Dendritic cell treated with granulocyte-macrophage colony-stimulating factor and Interleukin-4, amounts not matched to agents 40 ng/mL and 50 ng/mL, for 4 days (primary cell): ENCODE measurements at regions not wholly inside any gene's neighbourhood (a gene's known extent, or its start where the extent isn't known, plus 50 kb on each side); places are given as distances from the start of the nearest gene placed in this dataset.

Source experiments
- H3K27ac Mint-ChIP-seq: one replicate; pipeline ENCODE4 v1.8.0; 2022; ENCODE audit warnings: mild to moderate bottlenecking, mixed read lengths
- H3K27me3 Mint-ChIP-seq: one replicate; pipeline ENCODE4 v1.8.0; 2022; ENCODE audit warnings: mild to moderate bottlenecking, mixed read lengths
- H3K36me3 Mint-ChIP-seq: one replicate; pipeline ENCODE4 v1.8.0; 2022; ENCODE audit warnings: low read depth, mixed read lengths
- H3K4me1 Mint-ChIP-seq: one replicate; pipeline ENCODE4 v1.8.0; 2022; ENCODE audit warnings: low read depth, mixed read lengths
- H3K4me3 Mint-ChIP-seq: one replicate; pipeline ENCODE4 v1.8.0; 2022; ENCODE audit warnings: mild to moderate bottlenecking, moderate library complexity, mixed read lengths
- H3K9me3 Mint-ChIP-seq: one replicate; pipeline ENCODE4 v1.8.0; 2022; ENCODE audit warnings: mixed read lengths
- intact Hi-C: fragments of 100-400 bp; cut with micrococcal nuclease; formaldehyde crosslinking; loops from one replicate; pipeline ENCODE4 v1.15.0; 2022

- H3K27me3 Mint-ChIP-seq: no peaks in the 10 kb centered on the region
- H3K9me3 Mint-ChIP-seq: peaks cover 34% of the 10 kb centered on the region
- H3K4me1 Mint-ChIP-seq: no peaks in the 10 kb centered on the region
- intact Hi-C loops: no loop called here
- no peaks in the 10 kb centered on the region for H3K36me3 Mint-ChIP-seq
- no peak overlapping the region for H3K27ac Mint-ChIP-seq
- no peak overlapping the region for H3K4me3 Mint-ChIP-seq
These were observed 368.8 kb downstream of the NUP35 start for GRCh38 chr2:183493040-183493439.

GRCh38 chr2:183495079-183495478, 370.8 kb downstream of the NUP35 start:
- intact Hi-C loops: no loop called here
- H3K4me1 Mint-ChIP-seq: no peaks in the 10 kb centered on the region
- no peak overlapping the region for H3K27ac Mint-ChIP-seq
- peaks cover 43% of the 10 kb centered on the region for H3K9me3 Mint-ChIP-seq
- no peaks in the 10 kb centered on the region for H3K36me3 Mint-ChIP-seq
- H3K4me3 Mint-ChIP-seq: no peak overlapping the region
- no peaks in the 10 kb centered on the region for H3K27me3 Mint-ChIP-seq

GRCh38 chr2:183495589-183496267, 371.5 kb downstream of the NUP35 start:
- H3K27ac Mint-ChIP-seq: no peak overlapping the region
- no peak overlapping the region for H3K4me3 Mint-ChIP-seq
- intact Hi-C loops: no loop called here
- H3K27me3 Mint-ChIP-seq: no peaks in the 10 kb centered on the region
- H3K9me3 Mint-ChIP-seq: peaks cover 45% of the 10 kb centered on the region
- no peaks in the 10 kb centered on the region for H3K4me1 Mint-ChIP-seq
- no peaks in the 10 kb centered on the region for H3K36me3 Mint-ChIP-seq

GRCh38 chr2:183497861-183498260, 373.6 kb downstream of the NUP35 start:
- H3K4me1 Mint-ChIP-seq: no peaks in the 10 kb centered on the region
- no peak overlapping the region for H3K27ac Mint-ChIP-seq
- intact Hi-C loops: no loop called here
- H3K36me3 Mint-ChIP-seq: no peaks in the 10 kb centered on the region
- no peaks in the 10 kb centered on the region for H3K27me3 Mint-ChIP-seq
- peaks cover 49% of the 10 kb centered on the region for H3K9me3 Mint-ChIP-seq
- no peak overlapping the region for H3K4me3 Mint-ChIP-seq

- no peaks in the 10 kb centered on the region for H3K4me1 Mint-ChIP-seq
- no peak overlapping the region for H3K4me3 Mint-ChIP-seq
- peaks cover 84% of the 10 kb centered on the region for H3K9me3 Mint-ChIP-seq
- no peak overlapping the region for H3K27ac Mint-ChIP-seq
- H3K36me3 Mint-ChIP-seq: no peaks in the 10 kb centered on the region
- no peaks in the 10 kb centered on the region for H3K27me3 Mint-ChIP-seq
- intact Hi-C loops: no loop called here
These were observed 381.7 kb downstream of the NUP35 start for GRCh38 chr2:183505911-183506310.

GRCh38 chr2:183511154-183511553, 386.9 kb downstream of the NUP35 start:
- Mint-ChIP-seq H3K36me3 (no peaks in the 10 kb centered on the region), H3K4me1 (no peaks in the 10 kb centered on the region), H3K4me3 (no peak overlapping the region), H3K9me3 (peaks cover 56% of the 10 kb centered on the region), H3K27ac (no peak overlapping the region), H3K27me3 (no peaks in the 10 kb centered on the region)
- intact Hi-C loops: no loop called here

GRCh38 chr2:183519371-183520056, 395.3 kb downstream of the NUP35 start:
- Mint-ChIP-seq H3K4me1 (no peaks in the 10 kb centered on the region), H3K27me3 (no peaks in the 10 kb centered on the region), H3K4me3 (no peak overlapping the region), H3K9me3 (peaks cover 46% of the 10 kb centered on the region), H3K36me3 (no peaks in the 10 kb centered on the region), H3K27ac (no peak overlapping the region)
- intact Hi-C loops: no loop called here

- Mint-ChIP-seq H3K4me1 (no peaks in the 10 kb centered on the region), H3K27me3 (no peaks in the 10 kb centered on the region), H3K36me3 (no peaks in the 10 kb centered on the region), H3K9me3 (peaks cover 38% of the 10 kb centered on the region), H3K4me3 (no peak overlapping the region), H3K27ac (no peak overlapping the region)
- intact Hi-C loops: no loop called here
These were observed 397.7 kb downstream of the NUP35 start for GRCh38 chr2:183521911-183522310.

- Mint-ChIP-seq H3K27ac (no peak overlapping the region), H3K27me3 (no peaks in the 10 kb centered on the region), H3K9me3 (peaks cover 41% of the 10 kb centered on the region), H3K4me3 (no peak overlapping the region), H3K4me1 (no peaks in the 10 kb centered on the region), H3K36me3 (no peaks in the 10 kb centered on the region)
- intact Hi-C loops: no loop called here
These were observed 398.4 kb downstream of the NUP35 start for GRCh38 chr2:183522489-183523266.

GRCh38 chr2:183530333-183530901, 406.2 kb downstream of the NUP35 start:
- H3K36me3 Mint-ChIP-seq: no peaks in the 10 kb centered on the region
- no peak overlapping the region for H3K4me3 Mint-ChIP-seq
- intact Hi-C loops: no loop called here

GRCh38 chr2:183532514-183532913, 408.3 kb downstream of the NUP35 start:
- no peaks in the 10 kb centered on the region for H3K4me1 Mint-ChIP-seq
- no peak overlapping the region for H3K27ac Mint-ChIP-seq
- no peaks in the 10 kb centered on the region for H3K36me3 Mint-ChIP-seq
- H3K9me3 Mint-ChIP-seq: peaks cover 17% of the 10 kb centered on the region
- H3K4me3 Mint-ChIP-seq: no peak overlapping the region
- H3K27me3 Mint-ChIP-seq: no peaks in the 10 kb centered on the region
- intact Hi-C loops: no loop called here

More at GRCh38 chr2:183530333-183530901, 406.2 kb downstream of the NUP35 start:
- H3K4me1 Mint-ChIP-seq: no peaks in the 10 kb centered on the region
- H3K27ac Mint-ChIP-seq: no peak overlapping the region
- peaks cover 21% of the 10 kb centered on the region for H3K9me3 Mint-ChIP-seq
- H3K27me3 Mint-ChIP-seq: no peaks in the 10 kb centered on the region

GRCh38 chr2:183533021-183533420, 408.8 kb downstream of the NUP35 start:
- intact Hi-C loops: no loop called here
- Mint-ChIP-seq H3K4me3 (no peak overlapping the region), H3K27ac (no peak overlapping the region), H3K9me3 (peaks cover 12% of the 10 kb centered on the region), H3K36me3 (no peaks in the 10 kb centered on the region), H3K27me3 (no peaks in the 10 kb centered on the region), H3K4me1 (no peaks in the 10 kb centered on the region)

- no peaks in the 10 kb centered on the region for H3K4me1 Mint-ChIP-seq
- intact Hi-C loops: no loop called here
- peaks cover 12% of the 10 kb centered on the region for H3K9me3 Mint-ChIP-seq
- no peak overlapping the region for H3K4me3 Mint-ChIP-seq
- no peaks in the 10 kb centered on the region for H3K27me3 Mint-ChIP-seq
- no peaks in the 10 kb centered on the region for H3K36me3 Mint-ChIP-seq
- no peak overlapping the region for H3K27ac Mint-ChIP-seq
These were observed 412.0 kb downstream of the NUP35 start for GRCh38 chr2:183536290-183536689.

GRCh38 chr2:183536714-183537113, 412.5 kb downstream of the NUP35 start:
- intact Hi-C loops: no loop called here
- Mint-ChIP-seq H3K27me3 (no peaks in the 10 kb centered on the region), H3K4me1 (no peaks in the 10 kb centered on the region), H3K36me3 (no peaks in the 10 kb centered on the region), H3K27ac (no peak overlapping the region), H3K9me3 (peaks cover 16% of the 10 kb centered on the region), H3K4me3 (no peak overlapping the region)
